GM12874 (cell line): ENCODE measurements at regions not wholly inside any gene's neighbourhood (a gene's known extent, or its start where the extent isn't known, plus 50 kb on each side); places are given as distances from the start of the nearest gene placed in this dataset.

Experiments used
- CTCF ChIP-seq: IDR thresholded peaks from 2 replicates; pipeline ENCODE4 v1.5.1; 2011; ENCODE audit warnings: low read depth, mild to moderate bottlenecking, control low read depth, low read length, moderate library complexity; ENCODE audit not compliant: insufficient read depth

- TF ChIP-seq CTCF: no peak
Measured at GRCh38 chr15:38860674-38861073, 296.1 kb upstream of the RASGRP1 start.

- no peak for TF ChIP-seq CTCF
Measured at GRCh38 chr15:38861108-38861507, 296.5 kb upstream of the RASGRP1 start.

DNA sequence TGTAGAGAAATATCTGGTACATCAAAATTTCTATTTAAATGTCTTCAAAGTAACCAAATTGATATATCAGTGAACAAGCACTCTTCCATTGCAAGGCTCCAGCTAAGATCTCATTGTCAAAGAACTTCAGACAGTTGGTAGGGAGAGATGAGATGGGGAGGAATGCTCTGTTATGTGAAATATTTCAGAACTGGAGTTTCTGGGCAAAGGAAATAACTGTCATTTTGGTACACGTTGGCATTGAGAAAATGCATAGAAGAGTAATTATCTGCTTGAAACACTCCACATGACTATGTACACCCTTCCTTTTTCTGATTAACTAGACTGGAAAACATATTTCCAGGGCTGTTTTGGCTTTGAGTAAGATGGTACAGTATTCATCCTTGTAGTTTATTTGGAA, 297.5 kb upstream of the RASGRP1 start:
- TF ChIP-seq CTCF: no peak

- no peak for TF ChIP-seq CTCF
Measured at GRCh38 chr15:38863381-38863780, 298.8 kb upstream of the RASGRP1 start.

DNA sequence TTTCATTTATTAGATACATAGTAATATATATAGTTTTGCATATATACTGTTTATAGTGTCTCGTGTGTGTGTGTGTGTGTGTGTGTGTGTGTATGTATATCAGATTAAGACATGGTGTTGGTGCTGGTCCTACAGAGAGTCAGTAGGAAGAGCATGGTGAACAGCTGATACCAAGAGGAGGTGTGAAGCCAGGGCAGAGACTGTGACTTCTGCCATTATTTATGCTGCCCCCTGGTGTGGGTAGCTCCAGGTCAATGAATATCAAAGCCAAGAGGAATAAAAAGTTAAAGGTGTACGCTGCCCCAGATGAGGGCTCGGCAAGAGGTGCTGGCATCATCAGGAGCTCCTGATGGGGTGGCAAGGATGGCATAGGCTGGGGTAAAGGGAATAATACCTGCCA, 299.5 kb upstream of the RASGRP1 start:
- TF ChIP-seq CTCF: no peak

DNA sequence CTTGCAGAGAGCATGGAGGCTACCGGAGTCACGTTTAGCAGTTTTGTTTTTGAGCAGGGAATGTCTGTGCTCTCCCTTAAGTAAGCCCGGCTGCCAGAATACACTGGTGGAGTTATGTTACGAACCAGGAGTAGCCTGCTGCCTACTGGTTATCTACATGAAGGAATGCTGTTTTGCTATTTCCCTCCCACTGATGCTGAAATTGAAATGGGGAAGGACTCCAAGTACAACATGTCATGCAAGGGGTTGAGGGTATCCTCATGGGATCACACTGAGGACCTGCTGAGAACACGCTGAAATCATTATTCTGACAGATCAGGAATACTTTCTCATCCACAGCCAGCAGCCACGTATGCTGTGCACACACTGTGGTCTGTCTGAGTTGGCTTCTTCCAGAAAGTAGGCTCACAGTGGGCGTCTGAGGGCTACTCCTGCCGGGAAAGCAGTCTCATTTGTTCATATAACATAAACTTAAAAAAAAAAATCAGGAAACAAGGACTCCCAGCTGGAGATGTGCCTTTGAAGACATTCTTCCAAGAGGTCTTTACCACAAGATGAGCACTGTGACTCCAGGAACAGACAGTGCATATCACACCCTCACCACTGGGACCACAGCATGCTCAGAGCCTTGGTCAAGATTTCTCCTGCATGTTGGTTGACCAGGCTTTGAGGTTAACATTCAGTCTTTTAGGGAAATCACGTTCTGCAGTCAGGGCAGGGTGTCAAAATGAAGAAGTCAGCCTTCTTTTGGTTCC, 300.4 kb upstream of the RASGRP1 start:
- TF ChIP-seq CTCF: no peak

- TF ChIP-seq CTCF: no peak
Measured at GRCh38 chr15:38867556-38867955, 302.9 kb upstream of the RASGRP1 start.
